HepG2 (cell line): ENCODE measurements at regions not wholly inside any gene's neighbourhood (a gene's known extent, or its start where the extent isn't known, plus 50 kb on each side); places are given as distances from the start of the nearest gene placed in this dataset.

ENCODE experiments used
- ATF1 ChIP-seq: IDR thresholded peaks from 2 replicates; pipeline ENCODE4 v1.6.1; 2016; ENCODE audit warnings: mild to moderate bottlenecking, control low read depth
- CBX1 ChIP-seq: IDR thresholded peaks from one replicate; pipeline ENCODE4 v1.6.1; 2016; ENCODE audit warnings: antibody characterized with exemption, low read depth
- CTCF ChIP-seq: sonication (generic); formaldehyde crosslinking; IDR thresholded peaks from 2 replicates; pipeline ENCODE4 v1.5.0; 2020; ENCODE audit warnings: mild to moderate bottlenecking, missing genetic modification reagents, moderate library complexity
- FOXJ3 ChIP-seq: sonication (generic); formaldehyde crosslinking; IDR thresholded peaks from 2 replicates; pipeline ENCODE4 v1.4.0; 2020; ENCODE audit warnings: missing genetic modification reagents, mild to moderate bottlenecking, borderline replicate concordance
- JUNB ChIP-seq: sonication (generic); formaldehyde crosslinking; IDR thresholded peaks from 2 replicates; pipeline ENCODE4 v1.8.0; 2022; ENCODE audit warnings: missing genetic modification reagents, mild to moderate bottlenecking, borderline replicate concordance
- RFX5 ChIP-seq: IDR thresholded peaks from 2 replicates; pipeline ENCODE4 v1.6.1; 2011; ENCODE audit warnings: low read depth, low read length, improper control_type of control experiment
- TCF7L2 ChIP-seq: IDR thresholded peaks from 2 replicates; pipeline ENCODE4 v1.6.1; 2011; ENCODE audit warnings: mild to moderate bottlenecking, low read depth, low read length, moderate library complexity
- TEAD2 ChIP-seq: sonication (generic); formaldehyde crosslinking; IDR thresholded peaks from 2 replicates; pipeline ENCODE4 v1.9.0; 2021; ENCODE audit warnings: missing genetic modification reagents
- USF2 ChIP-seq, 2 experiments: sonication (generic) in 1 of 2; formaldehyde crosslinking in 1 of 2; IDR thresholded peaks; 2 replicates each; pipeline versions ENCODE4 v1.5.1 to v1.6.1; 2011 to 2020; ENCODE audit warnings: borderline replicate concordance in 1 of 2, low read depth in 1 of 2, low read length in 1 of 2, mild to moderate bottlenecking in 1 of 2, missing genetic modification reagents in 1 of 2, moderate library complexity in 1 of 2
- ZBTB1 ChIP-seq: sonication (generic); formaldehyde crosslinking; IDR thresholded peaks from 2 replicates; pipeline ENCODE4 v1.4.0; 2020; ENCODE audit warnings: missing genetic modification reagents, borderline replicate concordance
- ZNF280D ChIP-seq: sonication (generic); formaldehyde crosslinking; IDR thresholded peaks from 2 replicates; pipeline ENCODE4 v1.5.1; 2020; ENCODE audit warnings: mild to moderate bottlenecking, missing genetic modification reagents
- ZNF577 ChIP-seq: sonication (generic); formaldehyde crosslinking; IDR thresholded peaks from 2 replicates; pipeline ENCODE4 v1.4.0; 2020; ENCODE audit warnings: mild to moderate bottlenecking, low read depth, missing genetic modification reagents, borderline replicate concordance
- ZZZ3 ChIP-seq: sonication (generic); formaldehyde crosslinking; IDR thresholded peaks from 2 replicates; pipeline ENCODE4 v1.4.0; 2020; ENCODE audit warnings: missing genetic modification reagents, mild to moderate bottlenecking, borderline replicate concordance
- TF ChIP-seq, protein P1 (sequence below): sonication (generic); formaldehyde crosslinking; IDR thresholded peaks from 2 replicates; pipeline ENCODE4 v1.4.0; 2020; ENCODE audit warnings: missing genetic modification reagents, borderline replicate concordance

- TF ChIP-seq ATF1 (no peak), ZBTB1 (CRISPR knock-in tag) (no peak), ZNF280D (CRISPR knock-in tag) (no peak), TCF7L2 (no peak), CTCF (CRISPR knock-in tag) (no peak), JUNB (no peak), TEAD2 (CRISPR knock-in tag) (no peak), RFX5 (no peak), FOXJ3 (CRISPR knock-in tag) (no peak), ZZZ3 (CRISPR knock-in tag) (no peak), USF2 (IDR thresholded peaks at IDR 0.05; ENCODE audit: low read depth, low read length) (no peak), USF2 (CRISPR knock-in tag; IDR thresholded peaks at IDR 0.05; ENCODE audit: borderline replicate concordance) (no peak), CBX1 (no peak), ZNF577 (CRISPR knock-in tag) (no peak)
- TF ChIP-seq, protein P1, sequence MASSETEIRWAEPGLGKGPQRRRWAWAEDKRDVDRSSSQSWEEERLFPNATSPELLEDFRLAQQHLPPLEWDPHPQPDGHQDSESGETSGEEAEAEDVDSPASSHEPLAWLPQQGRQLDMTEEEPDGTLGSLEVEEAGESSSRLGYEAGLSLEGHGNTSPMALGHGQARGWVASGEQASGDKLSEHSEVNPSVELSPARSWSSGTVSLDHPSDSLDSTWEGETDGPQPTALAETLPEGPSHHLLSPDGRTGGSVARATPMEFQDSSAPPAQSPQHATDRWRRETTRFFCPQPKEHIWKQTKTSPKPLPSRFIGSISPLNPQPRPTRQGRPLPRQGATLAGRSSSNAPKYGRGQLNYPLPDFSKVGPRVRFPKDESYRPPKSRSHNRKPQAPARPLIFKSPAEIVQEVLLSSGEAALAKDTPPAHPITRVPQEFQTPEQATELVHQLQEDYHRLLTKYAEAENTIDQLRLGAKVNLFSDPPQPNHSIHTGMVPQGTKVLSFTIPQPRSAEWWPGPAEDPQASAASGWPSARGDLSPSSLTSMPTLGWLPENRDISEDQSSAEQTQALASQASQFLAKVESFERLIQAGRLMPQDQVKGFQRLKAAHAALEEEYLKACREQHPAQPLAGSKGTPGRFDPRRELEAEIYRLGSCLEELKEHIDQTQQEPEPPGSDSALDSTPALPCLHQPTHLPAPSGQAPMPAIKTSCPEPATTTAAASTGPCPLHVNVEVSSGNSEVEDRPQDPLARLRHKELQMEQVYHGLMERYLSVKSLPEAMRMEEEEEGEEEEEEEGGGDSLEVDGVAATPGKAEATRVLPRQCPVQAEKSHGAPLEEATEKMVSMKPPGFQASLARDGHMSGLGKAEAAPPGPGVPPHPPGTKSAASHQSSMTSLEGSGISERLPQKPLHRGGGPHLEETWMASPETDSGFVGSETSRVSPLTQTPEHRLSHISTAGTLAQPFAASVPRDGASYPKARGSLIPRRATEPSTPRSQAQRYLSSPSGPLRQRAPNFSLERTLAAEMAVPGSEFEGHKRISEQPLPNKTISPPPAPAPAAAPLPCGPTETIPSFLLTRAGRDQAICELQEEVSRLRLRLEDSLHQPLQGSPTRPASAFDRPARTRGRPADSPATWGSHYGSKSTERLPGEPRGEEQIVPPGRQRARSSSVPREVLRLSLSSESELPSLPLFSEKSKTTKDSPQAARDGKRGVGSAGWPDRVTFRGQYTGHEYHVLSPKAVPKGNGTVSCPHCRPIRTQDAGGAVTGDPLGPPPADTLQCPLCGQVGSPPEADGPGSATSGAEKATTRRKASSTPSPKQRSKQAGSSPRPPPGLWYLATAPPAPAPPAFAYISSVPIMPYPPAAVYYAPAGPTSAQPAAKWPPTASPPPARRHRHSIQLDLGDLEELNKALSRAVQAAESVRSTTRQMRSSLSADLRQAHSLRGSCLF (CRISPR knock-in tag): no peak
Observed at GRCh38 chr16:80226499-80226898, 314.3 kb upstream of the DYNLRB2 start.
